RWPE2 (cell line): ENCODE measurements at regions not wholly inside any gene's neighbourhood (a gene's known extent, or its start where the extent isn't known, plus 50 kb on each side); places are given as distances from the start of the nearest gene placed in this dataset.

Experiments used
- ATAC-seq: fragments of 200-7000 bp; cut with Tn5 transposase; 3 replicates; pipeline ENCODE4 v1.9.1; 2021; ENCODE audit warnings: low read depth
- DNase-seq: peaks from one replicate; pipeline ENCODE4 v3.0.0-alpha.2; 2020; ENCODE audit warnings: low spot score
- H3K27ac ChIP-seq: fragments of 450-650 bp; 2 replicates; pipeline ENCODE4 v1.5.1; 2017; ENCODE audit warnings: mild to moderate bottlenecking; ENCODE audit not compliant: poor library complexity, severe bottlenecking
- H3K27me3 ChIP-seq: fragments of 250-450 bp; sonication (Bioruptor Pico); 2 replicates; pipeline ENCODE4 v1.5.1; 2021; ENCODE audit warnings: mild to moderate bottlenecking, moderate library complexity; ENCODE audit not compliant: insufficient read depth, poor library complexity, severe bottlenecking
- H3K36me3 ChIP-seq: fragments of 250-450 bp; sonication (Bioruptor Pico); 2 replicates; pipeline ENCODE4 v1.5.1; 2020; ENCODE audit warnings: low read depth, mild to moderate bottlenecking, moderate library complexity
- H3K4me1 ChIP-seq: fragments of 250-450 bp; sonication (Bioruptor Pico); 2 replicates; pipeline ENCODE4 v1.5.1; 2021; ENCODE audit warnings: mild to moderate bottlenecking, moderate library complexity; ENCODE audit not compliant: insufficient read depth, poor library complexity, severe bottlenecking
- H3K4me3 ChIP-seq: fragments of 250-450 bp; sonication (Bioruptor Pico); 2 replicates; pipeline ENCODE4 v1.5.1; 2021; ENCODE audit warnings: mild to moderate bottlenecking, moderate library complexity; ENCODE audit not compliant: severe bottlenecking
- H3K9me3 ChIP-seq: fragments of 250-450 bp; sonication (Bioruptor Pico); 2 replicates; pipeline ENCODE4 v1.5.1; 2021; ENCODE audit warnings: mild to moderate bottlenecking, moderate library complexity; ENCODE audit not compliant: severe bottlenecking
- TF ChIP-seq, protein P1 (sequence below): fragments of 450-650 bp; IDR thresholded peaks from one replicate; pipeline ENCODE4 v1.5.1; 2017; ENCODE audit warnings: mild to moderate bottlenecking, moderate library complexity; ENCODE audit not compliant: poor library complexity, severe bottlenecking

DNA sequence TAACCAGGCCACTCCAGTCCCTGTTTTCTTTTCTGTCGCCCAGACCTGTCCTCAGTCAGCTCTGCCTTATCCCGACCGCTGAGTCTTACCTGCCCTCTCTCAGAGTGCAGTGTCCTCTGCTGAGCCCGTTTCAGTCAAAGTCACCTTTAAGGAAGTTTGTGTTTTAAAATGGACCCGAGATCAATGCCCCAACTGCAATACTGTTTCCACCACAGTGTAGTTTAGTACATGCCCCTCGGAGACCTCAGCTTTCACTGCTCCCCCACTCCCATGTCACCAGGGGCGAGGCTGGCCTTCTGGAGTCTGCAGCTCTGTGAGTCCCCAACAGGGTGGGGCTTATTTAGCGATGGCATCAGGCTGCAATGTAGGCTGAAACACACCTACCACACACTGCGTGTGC lies 248.4 kb upstream of the TSHZ3 start:
- H3K27ac ChIP-seq, result no peak overlapping the region
- H3K36me3 ChIP-seq, result no peaks in the 10 kb centered on the region
- no peak overlapping the region for H3K4me3 ChIP-seq
- DNase-seq (no peak), ATAC-seq (no peak)
- H3K9me3 ChIP-seq, result no peaks in the 10 kb centered on the region
- TF ChIP-seq, protein P1, sequence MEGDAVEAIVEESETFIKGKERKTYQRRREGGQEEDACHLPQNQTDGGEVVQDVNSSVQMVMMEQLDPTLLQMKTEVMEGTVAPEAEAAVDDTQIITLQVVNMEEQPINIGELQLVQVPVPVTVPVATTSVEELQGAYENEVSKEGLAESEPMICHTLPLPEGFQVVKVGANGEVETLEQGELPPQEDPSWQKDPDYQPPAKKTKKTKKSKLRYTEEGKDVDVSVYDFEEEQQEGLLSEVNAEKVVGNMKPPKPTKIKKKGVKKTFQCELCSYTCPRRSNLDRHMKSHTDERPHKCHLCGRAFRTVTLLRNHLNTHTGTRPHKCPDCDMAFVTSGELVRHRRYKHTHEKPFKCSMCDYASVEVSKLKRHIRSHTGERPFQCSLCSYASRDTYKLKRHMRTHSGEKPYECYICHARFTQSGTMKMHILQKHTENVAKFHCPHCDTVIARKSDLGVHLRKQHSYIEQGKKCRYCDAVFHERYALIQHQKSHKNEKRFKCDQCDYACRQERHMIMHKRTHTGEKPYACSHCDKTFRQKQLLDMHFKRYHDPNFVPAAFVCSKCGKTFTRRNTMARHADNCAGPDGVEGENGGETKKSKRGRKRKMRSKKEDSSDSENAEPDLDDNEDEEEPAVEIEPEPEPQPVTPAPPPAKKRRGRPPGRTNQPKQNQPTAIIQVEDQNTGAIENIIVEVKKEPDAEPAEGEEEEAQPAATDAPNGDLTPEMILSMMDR, result no peak
- H3K4me1 ChIP-seq, result no peaks in the 10 kb centered on the region
- peaks cover 4% of the 10 kb centered on the region for H3K27me3 ChIP-seq

DNA sequence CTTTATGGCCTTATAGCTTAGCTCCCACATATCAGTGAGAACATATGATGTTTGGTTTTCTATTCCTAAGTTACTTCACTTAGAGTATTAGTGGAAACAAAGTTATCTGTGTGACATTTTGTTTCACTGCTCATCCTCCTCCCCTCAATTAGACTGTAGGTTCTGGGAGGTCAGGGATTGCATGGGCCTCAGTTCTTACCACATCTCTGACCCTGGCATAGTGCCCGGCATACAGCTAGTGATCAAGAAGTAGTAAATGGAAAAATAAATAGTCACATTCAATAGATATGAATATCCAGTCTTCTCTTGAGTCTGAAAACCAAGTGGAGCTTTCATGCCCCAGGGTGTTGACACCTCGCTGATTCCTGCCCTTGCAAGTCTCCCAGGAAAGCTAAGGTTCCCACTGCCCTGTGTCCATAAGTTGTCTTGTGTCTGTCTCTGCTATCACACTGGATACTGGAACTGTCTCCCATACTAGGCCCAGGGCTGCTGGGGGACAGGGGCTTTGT lies 249.5 kb upstream of the TSHZ3 start:
- no peak overlapping the region for H3K4me3 ChIP-seq
- no peaks in the 10 kb centered on the region for H3K9me3 ChIP-seq
- ATAC-seq, result no peak
- peaks cover 4% of the 10 kb centered on the region for H3K27me3 ChIP-seq
- no peaks in the 10 kb centered on the region for H3K4me1 ChIP-seq
- no peaks in the 10 kb centered on the region for H3K36me3 ChIP-seq
- no peak overlapping the region for H3K27ac ChIP-seq
- TF ChIP-seq, protein P1, result no peak
- DNase-seq, result no peak

DNA sequence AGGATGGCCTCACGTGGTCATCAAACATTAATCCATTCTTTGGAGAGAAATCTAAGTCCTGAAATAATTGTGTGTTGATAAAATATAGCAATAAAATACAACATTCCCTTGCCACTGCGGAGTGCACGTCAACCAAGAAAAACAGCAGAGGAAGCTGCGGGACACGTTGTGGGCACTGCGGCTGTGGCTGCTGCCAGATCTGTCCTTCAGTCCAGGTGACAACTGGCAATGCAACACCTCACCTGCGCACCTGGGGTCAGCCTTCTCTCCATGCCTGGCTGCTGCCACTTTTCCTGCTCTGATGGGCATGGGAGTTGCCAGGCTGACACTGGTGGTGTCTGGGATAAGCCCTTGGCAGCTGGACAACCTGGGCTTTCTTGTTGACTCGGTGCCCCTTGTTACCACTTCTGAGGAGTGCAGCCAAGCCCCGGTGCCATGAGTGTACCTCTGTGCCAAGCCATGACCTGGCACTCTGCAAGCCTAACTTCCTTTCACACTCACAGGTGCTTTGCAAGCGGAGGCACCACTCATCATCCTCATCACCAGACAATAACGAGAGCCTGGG lies 251.6 kb upstream of the TSHZ3 start:
- TF ChIP-seq, protein P1, result no peak
- no peak overlapping the region for H3K4me3 ChIP-seq
- H3K27ac ChIP-seq, result no peak overlapping the region
- no peak for DNase-seq
- H3K4me1 ChIP-seq, result no peaks in the 10 kb centered on the region
- peaks cover 4% of the 10 kb centered on the region for H3K27me3 ChIP-seq
- ATAC-seq, result no peak
- H3K36me3 ChIP-seq, result no peaks in the 10 kb centered on the region
- H3K9me3 ChIP-seq, result no peaks in the 10 kb centered on the region

GRCh38 chr19:31601855-31602254 lies 252.6 kb upstream of the TSHZ3 start:
- ATAC-seq, result no peak

GRCh38 chr19:31602548-31602947 lies 253.3 kb upstream of the TSHZ3 start:
- H3K4me3 ChIP-seq, result no peak overlapping the region
- no peaks in the 10 kb centered on the region for H3K9me3 ChIP-seq
- no peak overlapping the region for H3K27ac ChIP-seq
- H3K4me1 ChIP-seq, result no peaks in the 10 kb centered on the region
- TF ChIP-seq, protein P1, result no peak
- H3K27me3 ChIP-seq, result peaks cover 4% of the 10 kb centered on the region
- ATAC-seq (no peak), DNase-seq (no peak)
- no peaks in the 10 kb centered on the region for H3K36me3 ChIP-seq

More at GRCh38 chr19:31601855-31602254, 252.6 kb upstream of the TSHZ3 start:
- no peak for DNase-seq
- Histone ChIP-seq H3K36me3 (no peaks in the 10 kb centered on the region), H3K4me3 (no peak overlapping the region), H3K9me3 (no peaks in the 10 kb centered on the region), H3K27me3 (peaks cover 4% of the 10 kb centered on the region), H3K27ac (no peak overlapping the region), H3K4me1 (no peaks in the 10 kb centered on the region)
- TF ChIP-seq, protein P1, result no peak
